GM10248 (cell line): ENCODE measurements at regions not wholly inside any gene's neighbourhood (a gene's known extent, or its start where the extent isn't known, plus 50 kb on each side); places are given as distances from the start of the nearest gene placed in this dataset.

Experiments used
- CTCF ChIA-PET: fragments of 300-600 bp; sonication (Branson Sonifier 250); formaldehyde crosslinking; extraction: SDS; loops from one replicate; lab custom pipeline; 2021; ENCODE audit warnings: antibody characterized with exemption; lab: Yijun Ruan, JAX
- POLR2A ChIA-PET: fragments of 350-650 bp; sonication (Branson Sonifier 250); formaldehyde crosslinking; extraction: SDS; loops from one replicate; lab custom pipeline; 2020; ENCODE audit warnings: antibody characterized with exemption; lab: Yijun Ruan, JAX
- DNase-seq: peaks from one replicate; pipeline ENCODE4 v3.0.0; 2012; ENCODE audit errors: extremely low spot score
- TF ChIP-seq, protein P1 (sequence below): IDR thresholded peaks from 2 replicates; pipeline ENCODE4 v1.5.1; 2012; ENCODE audit warnings: mild to moderate bottlenecking, low read depth; ENCODE audit errors: extremely low read depth, missing control alignments, control extremely low read depth

DNA sequence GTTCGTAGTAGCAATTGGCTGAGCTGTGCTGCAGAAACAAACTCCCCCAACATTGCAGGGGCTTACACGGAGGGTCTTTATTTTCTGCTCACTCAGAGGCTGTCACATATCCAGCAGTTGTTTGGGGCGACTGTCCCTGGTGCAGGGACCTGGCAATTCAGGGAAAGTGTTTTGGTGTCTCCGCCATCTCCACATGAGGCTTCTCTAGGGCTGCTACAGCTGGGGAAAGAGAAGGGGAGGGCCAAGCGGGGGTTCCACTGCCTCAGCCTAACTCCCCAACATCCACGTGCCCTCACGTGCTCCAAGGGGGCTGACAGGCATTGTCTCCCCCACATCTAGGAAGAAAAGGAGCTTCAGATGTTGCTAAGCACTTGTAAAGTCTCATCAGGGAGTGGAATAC is 61.3 kb upstream of the NXT1 start:
- POLR2A ChIA-PET = no interaction called here
- CTCF ChIA-PET = interaction anchor here (0.7 to 1.4 kb wide), 3 partner anchors 13 to 34 kb away, joined by 3 read pairs; no protein-coding TSS in a partner anchor
- TF ChIP-seq, protein P1, sequence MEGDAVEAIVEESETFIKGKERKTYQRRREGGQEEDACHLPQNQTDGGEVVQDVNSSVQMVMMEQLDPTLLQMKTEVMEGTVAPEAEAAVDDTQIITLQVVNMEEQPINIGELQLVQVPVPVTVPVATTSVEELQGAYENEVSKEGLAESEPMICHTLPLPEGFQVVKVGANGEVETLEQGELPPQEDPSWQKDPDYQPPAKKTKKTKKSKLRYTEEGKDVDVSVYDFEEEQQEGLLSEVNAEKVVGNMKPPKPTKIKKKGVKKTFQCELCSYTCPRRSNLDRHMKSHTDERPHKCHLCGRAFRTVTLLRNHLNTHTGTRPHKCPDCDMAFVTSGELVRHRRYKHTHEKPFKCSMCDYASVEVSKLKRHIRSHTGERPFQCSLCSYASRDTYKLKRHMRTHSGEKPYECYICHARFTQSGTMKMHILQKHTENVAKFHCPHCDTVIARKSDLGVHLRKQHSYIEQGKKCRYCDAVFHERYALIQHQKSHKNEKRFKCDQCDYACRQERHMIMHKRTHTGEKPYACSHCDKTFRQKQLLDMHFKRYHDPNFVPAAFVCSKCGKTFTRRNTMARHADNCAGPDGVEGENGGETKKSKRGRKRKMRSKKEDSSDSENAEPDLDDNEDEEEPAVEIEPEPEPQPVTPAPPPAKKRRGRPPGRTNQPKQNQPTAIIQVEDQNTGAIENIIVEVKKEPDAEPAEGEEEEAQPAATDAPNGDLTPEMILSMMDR = no peak
- no peak for DNase-seq

DNA sequence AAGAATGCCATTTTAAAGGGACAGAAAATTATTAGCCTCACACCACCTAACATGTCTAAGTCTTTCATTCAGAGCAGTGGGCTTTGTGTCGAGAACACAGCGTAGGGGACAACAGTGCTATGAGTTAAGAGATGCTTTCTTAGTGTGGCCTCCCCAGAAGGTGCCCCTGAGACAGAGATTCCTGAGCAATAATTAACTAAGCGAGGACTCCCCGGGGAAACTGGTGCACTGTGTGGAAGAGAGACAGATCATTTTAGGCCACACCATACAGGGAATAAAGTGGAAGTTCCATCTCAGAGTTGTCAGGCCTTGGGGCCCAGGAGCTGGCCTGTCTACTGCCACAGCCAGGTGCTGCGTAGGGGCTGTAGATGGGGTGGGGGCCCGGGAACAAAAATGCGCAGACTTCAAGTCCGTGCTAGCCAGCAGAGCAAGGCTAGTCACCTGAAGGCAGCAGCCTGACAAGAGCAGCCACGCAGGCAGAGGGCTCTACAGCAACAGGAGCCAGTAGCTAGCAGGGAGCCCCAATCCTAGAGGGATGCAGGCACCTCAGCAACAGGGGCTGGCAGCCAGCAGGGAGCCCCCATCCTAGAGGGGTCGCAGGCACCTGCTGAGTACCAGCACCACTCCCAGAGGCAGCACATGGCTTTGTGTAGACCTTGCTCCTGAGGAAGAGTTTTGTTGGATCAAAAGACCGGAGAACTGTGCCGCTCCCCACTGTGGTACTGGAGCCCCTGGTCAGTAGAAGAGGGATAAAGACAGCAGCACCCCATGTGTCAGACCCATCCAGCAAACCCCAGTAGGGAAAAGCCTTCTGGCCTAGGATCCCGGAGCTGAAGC is 63.0 kb upstream of the NXT1 start:
- no peak for DNase-seq
- TF ChIP-seq, protein P1 = no peak
- CTCF ChIA-PET = interaction anchor here (1.2 kb wide), 1 partner anchor 594 kb away, joined by 3 read pairs; no protein-coding TSS in a partner anchor
- POLR2A ChIA-PET = no interaction called here

DNA sequence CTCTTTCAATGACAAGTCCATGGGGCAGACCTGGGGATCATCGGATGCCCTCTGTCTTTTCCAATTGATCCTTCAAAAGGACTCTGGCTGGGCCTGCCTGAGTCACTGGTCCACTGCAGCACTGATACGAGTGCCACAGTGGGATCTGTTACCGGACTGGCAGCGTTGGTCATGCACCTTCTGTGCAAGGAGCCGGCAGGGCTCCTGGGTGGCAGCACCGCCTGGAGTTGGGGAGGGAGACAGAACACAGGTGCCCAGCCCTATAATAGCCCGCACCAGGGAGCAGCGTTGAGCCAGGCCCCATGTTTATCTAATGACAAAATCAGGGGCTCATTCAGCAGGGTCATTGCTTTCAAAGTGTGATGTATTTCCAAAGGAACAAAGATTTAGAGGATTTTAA is 64.2 kb upstream of the NXT1 start:
- ChIA-PET CTCF (interaction anchor here (1.0 kb wide), 1 partner anchor 41 kb away, joined by 3 read pairs; no protein-coding TSS in a partner anchor), POLR2A (no interaction called here)
- DNase-seq = no peak
- TF ChIP-seq, protein P1 = no peak

DNA sequence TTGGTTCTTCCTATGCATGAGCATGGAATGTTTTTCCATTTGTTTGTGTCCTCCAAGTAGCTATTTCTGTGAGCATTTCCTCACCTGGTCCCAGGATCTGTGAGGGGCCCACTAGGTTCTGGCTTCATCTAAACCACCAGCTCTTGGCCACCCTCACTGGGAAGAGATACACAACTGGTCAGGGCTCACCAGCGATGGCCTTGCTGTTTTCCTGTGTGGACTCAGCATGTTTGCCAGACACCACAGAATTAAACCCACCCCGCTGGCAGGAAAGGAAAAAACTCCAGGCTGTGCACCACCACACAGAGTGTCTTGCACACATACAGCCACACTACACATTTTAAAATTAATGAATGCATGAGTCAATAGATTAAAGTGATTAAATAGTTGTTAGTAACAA is 65.1 kb upstream of the NXT1 start:
- TF ChIP-seq, protein P1 = no peak
- DNase-seq = no peak
- ChIA-PET POLR2A (no interaction called here), CTCF (interaction anchor here (1.0 to 1.1 kb wide), 3 partner anchors 13 to 54 kb away, joined by 3 to 4 read pairs (median 3); no protein-coding TSS in a partner anchor)

DNA sequence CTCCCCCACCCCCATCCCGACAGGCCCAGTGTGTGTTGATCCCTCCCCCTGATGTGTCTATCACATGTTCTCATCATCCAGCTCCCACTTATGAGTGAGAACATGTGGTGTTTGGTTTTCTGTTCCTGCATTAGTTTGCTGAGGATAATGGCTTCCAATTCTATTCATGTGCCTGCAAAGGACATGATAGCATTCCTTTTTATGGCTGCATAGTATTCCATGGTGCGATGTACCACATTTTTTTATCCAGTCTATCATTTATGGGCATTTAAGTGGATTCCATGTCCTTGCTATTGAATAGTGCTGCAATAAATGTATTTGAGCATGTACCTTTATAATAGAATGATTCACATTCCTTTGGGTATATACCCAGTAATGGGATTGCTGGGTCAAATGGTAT is 66.6 kb upstream of the NXT1 start:
- DNase-seq = no peak
- CTCF ChIA-PET = no interaction called here
- POLR2A ChIA-PET = no interaction called here
- TF ChIP-seq, protein P1 = no peak

DNA sequence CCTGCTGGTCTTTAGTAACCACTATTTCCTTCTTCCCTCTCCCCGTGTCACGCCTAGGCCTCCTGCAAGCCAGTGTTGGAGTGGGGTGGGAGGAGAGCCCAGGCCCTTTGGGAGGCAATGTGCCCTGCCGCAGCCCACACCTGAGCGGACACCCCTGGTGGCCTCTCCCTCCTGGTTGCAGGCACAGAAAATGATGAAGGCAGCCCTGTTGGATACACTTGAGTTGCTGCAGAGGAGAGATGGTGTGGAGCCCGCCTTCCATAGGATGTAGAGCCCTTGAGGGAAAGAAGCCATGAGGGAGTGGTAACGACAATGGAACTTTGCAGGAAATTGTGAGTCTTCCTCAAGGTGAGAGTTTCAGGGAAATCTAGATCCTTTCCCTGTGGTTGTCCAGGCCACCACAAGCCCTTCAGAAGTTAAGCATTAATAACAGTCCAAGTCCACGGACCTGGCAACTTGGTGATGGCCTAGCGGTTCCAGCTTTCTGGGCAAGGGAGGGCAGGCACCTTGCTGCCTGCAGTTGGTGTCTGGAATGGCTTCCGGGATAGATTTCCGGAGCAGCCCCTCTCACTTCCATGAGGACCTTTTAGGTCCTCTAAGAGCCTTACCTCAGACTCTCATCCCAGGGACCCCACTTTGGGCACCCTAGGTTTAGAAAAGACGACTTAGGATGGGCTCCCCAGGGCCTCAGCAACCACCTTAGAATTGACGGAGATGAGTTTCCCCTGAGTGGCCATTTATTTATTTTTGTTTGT is 67.3 kb upstream of the NXT1 start:
- DNase-seq = no peak
- CTCF ChIA-PET = no interaction called here
- TF ChIP-seq, protein P1 = no peak
- POLR2A ChIA-PET = no interaction called here
